ENCODE measurements at regions not wholly inside any gene's neighbourhood (a gene's known extent, or its start where the extent isn't known, plus 50 kb on each side); places are given as distances from the start of the nearest gene placed in this dataset.
"Not testable (repeated sequence)": the region's sequence is repeated elsewhere in the genome, so short reads cannot be mapped to it uniquely, and the experiment has no call there.

- DNase-seq, result no peak
These were observed 254.0 kb downstream of the DMAC1 start for GRCh38 chr9:7545371-7546165.

- DNase-seq, result peak in 7 of 56 donors; percentile 1 to 26 (median 18)
These were observed 256.9 kb downstream of the DMAC1 start for GRCh38 chr9:7542693-7543092.

DNA sequence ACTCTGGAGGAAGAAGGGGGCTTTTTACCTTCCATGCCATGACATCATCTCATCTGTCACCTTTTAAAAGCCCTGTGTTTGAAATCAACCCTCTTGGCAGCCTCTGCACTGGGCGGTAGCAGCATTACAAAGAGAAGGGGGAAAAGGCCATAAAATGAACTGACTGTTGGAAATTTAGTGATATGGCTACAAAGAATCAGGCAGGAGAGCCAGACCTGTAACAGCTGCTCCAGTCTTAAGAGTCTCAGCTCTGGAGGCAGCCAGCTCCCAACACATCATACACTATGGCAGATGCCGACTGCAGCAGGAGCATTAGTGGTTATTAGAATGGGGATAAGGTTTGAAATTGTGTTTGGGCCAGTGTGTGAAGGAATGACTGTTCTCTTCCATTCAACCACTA lies 257.5 kb downstream of the DMAC1 start:
- peak in 1 of 56 donors; percentile 1 for DNase-seq

DNA sequence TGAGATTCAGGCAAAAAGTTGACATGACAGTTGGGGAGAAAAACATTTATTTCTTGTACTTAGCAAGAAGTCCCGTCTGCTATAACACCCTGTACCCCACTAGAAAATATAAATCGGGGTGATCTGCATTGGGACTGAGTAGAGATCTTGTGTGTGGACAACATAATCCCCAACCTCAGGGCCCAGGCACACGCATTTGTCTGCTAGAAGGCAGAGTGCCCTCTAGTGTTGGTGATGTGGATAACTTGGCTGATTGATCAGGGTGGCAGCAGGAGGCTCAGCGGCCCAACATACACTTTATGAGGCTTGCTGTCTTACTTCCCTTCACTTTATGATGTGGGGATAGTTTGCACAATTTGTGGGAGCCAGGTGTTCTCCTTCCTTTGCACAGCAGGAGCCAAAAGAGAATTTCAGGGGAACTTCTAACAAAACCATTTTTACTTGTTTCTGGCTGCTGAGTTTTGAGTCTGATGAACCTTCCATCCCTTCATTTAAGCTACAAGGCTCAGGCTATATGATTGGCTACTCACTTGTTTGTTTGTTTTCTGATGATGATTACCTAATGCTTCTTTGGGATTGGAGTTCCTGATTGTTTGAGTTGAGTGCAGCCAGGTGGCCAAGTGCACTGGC lies 263.2 kb downstream of the DMAC1 start:
- DNase-seq, result peak in 18 of 56 donors; percentile 2 to 37 (median 11)

DNA sequence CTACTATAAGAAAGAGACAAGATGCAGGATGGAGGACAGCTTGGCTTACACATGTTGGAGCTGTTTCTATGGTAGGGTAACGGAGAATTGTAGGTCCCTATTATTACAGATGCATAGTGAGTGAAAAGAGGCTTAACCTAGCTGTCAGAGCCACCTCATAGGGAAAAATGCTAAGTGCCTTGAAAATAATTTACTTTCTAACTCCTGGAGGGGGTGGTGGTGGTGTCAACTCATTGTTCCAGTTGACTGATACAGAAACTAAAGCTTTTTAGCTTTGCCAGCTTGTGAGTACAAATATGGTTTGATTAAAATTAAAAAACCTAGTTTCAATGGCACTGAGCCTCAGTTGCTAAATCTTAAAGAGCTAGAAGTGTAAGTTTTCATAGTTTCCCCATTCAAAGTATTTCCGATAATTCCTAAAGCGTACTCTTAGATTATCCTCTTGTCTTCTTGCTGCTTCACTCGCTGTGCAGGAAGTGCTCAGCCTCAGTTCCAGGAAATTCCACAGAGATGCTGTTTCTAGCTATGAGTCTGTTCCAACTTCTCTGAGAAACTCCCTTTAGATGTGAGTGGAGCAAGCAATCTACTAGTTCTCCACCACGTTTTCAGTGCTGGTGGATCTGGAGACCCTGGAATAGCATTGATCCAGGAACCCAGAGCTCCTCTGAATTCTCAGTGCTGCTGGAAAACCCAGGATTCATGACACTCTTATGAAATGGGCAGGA lies 265.2 kb downstream of the DMAC1 start:
- DNase-seq, result no peak

DNA sequence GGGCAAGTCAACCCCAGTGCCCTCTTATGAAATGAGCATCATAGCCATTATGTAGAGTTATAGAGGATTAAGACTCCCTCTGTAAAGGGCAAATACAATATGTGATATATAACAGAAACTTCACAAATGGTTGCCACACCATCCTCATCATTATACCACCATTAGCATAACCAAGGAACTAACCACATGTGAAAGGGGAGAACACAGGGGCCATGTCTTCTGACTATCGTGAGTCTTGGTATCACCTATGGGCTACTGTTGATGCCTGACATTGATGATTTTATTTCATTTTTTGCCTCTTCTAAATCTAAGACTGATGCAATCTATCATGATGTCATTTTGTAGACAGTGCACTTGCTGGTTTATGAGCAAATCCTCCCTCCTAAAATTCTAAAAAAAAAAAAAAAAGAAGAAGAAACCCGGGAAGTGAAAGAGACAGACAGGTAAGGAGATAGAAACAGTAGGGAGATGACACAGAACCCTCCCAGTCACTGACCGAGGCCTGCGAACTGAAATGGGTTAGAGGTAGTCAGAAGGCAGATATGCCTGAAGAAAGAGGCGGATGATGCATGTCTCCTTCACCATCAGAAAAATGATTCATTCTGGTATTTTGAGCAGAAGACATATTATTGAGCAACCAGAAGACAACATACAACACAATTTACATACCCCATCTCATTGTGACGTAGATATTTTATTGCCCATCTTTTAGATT lies 266.0 kb downstream of the DMAC1 start:
- DNase-seq, result no peak

DNA sequence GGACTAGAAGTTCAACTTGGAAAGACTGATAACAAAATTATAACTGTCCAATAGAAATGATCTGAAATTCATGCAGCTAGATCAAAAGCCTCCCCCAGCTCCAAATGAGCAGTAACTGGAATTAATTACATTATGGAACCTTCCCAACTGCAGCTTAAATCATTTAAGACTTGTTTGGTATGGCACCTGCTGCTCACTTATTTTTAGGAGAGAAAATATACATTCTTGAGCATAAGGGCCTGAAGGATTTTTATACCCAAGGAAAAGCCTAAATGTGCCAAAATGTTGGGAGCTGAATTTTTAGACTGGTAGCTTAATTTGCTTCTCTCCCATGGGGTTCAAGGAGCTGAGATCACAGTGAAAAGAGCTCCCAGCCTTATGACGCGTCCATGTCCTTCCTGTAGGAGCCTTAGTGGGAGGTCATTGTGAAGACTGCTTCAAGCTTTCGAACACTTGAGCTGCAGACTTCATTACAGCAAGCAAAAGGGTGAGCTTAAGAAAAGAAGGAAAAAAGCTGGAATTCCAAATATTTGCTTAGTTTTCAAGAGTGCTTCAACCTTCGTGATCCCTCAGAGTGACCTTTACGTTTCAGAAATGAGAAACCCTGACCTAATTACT lies 276.0 kb downstream of the DMAC1 start:
- DNase-seq, result no peak

- DNase-seq, result no peak
These were observed 279.2 kb downstream of the DMAC1 start for GRCh38 chr9:7520396-7520795.

GRCh38 chr9:7516376-7516775 lies 283.2 kb downstream of the DMAC1 start:
- DNase-seq, result no peak

DNA sequence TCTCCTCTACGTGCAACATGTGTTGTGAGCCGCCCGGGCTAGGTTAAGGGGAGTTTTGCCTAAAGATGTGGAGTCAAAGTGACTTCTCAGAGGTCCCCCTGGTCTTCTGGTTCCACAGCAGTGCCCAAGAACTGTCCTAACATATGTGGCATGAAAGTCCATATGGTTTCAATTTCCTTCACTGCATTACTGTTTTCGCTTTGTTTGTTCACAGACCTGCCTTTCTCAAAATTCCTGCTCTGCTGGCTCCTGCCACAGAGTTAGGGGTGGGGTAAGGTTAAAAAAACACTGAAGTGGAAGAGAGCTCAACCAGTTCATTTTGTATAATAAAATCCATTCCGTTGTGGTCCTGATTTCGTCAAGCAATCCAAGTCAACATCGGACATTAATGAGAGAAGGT lies 289.4 kb downstream of the DMAC1 start:
- DNase-seq, result no peak

GRCh38 chr9:7509576-7510145 lies 289.9 kb downstream of the DMAC1 start:
- DNase-seq, result no peak

DNA sequence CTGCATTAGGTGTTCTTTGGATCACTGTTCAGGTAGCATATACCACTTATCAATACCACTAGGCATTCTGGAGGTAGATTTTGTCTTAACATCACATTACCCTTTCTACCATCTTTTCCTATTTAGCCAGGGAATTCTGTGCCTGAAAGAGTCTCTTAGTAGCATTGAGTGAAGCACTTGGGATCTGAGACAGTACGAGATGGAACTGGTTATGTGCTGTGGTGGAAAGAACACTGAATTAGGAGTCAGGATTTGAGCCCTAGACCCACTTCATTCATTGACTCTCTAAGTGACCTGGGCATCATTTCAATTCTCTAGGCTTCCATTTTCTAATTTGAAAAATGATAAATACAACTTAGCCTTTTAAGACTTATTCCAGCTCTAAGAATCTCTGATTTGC lies 291.1 kb downstream of the DMAC1 start:
- DNase-seq, result no peak

GRCh38 chr9:7507566-7508270 lies 291.9 kb downstream of the DMAC1 start:
- DNase-seq, result no peak

DNA sequence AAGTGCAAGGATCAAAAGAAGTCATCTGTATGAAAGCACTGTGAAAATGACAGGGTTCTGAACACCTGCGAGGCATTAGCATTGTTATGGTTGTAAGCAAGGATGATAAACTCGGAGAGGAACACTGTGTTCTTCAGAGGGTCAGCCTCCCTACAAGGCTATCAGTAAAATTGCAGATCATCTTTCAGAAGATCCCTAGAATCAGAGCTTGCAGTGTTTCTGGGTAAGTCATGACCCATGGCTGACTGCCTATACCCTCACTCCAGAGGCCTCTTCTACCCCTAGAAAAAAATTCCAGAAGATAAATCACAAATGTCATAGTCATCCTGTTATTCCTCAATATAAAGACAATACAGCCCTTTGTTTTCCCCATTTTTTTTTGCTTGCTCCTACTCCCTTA lies 292.6 kb downstream of the DMAC1 start:
- DNase-seq, result no peak

DNA sequence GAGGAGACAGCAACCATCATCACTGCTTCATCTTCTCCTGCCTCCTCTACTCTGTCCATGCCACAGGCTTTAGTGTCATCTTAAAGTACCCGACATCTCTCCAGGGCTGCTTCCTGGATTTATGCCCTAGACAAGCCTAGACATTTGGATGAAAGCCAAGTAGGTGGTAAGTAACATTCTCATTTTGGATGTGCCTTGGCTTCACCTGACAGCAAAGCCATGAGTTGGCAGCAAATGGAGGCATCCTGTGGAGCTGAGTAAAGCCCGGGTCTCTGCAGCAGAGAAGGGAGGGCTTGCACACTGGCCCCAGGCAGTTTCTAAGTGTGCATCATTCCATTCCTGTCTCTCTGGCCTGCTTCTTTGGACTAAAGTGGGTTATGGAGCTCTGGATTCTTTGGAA lies 299.1 kb downstream of the DMAC1 start:
- DNase-seq, result no peak

DNA sequence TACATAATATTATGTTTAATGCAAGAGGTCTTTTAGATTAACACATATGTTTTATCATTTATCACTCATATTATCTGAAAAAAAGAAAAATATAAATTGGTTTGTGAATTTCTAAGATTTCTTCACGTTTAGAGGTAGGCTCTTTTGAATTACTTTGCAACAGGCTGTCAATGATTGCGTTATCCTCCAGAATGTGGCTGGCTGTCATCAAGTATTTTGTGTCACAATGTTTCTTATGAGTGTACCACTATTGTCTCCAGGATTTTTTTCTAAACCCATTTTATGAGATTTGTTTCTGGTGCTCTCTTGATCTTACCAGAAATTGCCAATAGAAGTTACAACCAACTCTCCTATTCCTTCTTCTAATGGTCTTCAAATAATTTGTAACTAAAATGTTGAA lies 307.9 kb downstream of the DMAC1 start:
- no peak for DNase-seq

GRCh38 chr9:7490317-7491108 lies 309.1 kb downstream of the DMAC1 start:
- no peak for DNase-seq

GRCh38 chr9:7489036-7489435 lies 310.5 kb downstream of the DMAC1 start:
- no peak for DNase-seq

- not testable (repeated sequence) for DNase-seq
These were observed 315.6 kb downstream of the DMAC1 start for GRCh38 chr9:7484014-7484413.
